ENCODE measurements at regions not wholly inside any gene's neighbourhood (a gene's known extent, or its start where the extent isn't known, plus 50 kb on each side); places are given as distances from the start of the nearest gene placed in this dataset. TPM values are rescaled to one million over a fixed set of nuclear protein-coding genes. Genes with fewer than 3 reads are reported as not detected.
A peak's percentile ranks its signal among the peaks of the same experiment; 100 is the strongest.
"Not testable (repeated sequence)": the region's sequence is repeated elsewhere in the genome, so short reads cannot be mapped to it uniquely, and the experiment has no call there.

- H3K9me3 ChIP-seq (ENCODE audit: control insufficient read depth, insufficient read depth, low read length) = peaks cover 4% of the 10 kb centered on the region
- no peak overlapping the region for H3K27ac ChIP-seq (ENCODE audit: low read depth, low read length)
- H3K4me3 ChIP-seq (ENCODE audit: low read depth, low read length) = no peak overlapping the region
- H3K4me1 ChIP-seq (ENCODE audit: control insufficient read depth, insufficient read depth, low read length) = no peaks in the 10 kb centered on the region
- H3K36me3 ChIP-seq (ENCODE audit: control insufficient read depth, insufficient read depth, low read length) = no peaks in the 10 kb centered on the region
- WGBS (ENCODE audit: insufficient coverage) = 100% methylated on average over 3 of the region's 6 CpGs
- no peak for DNase-seq (ENCODE audit: low read depth in 4 of 6, low spot score in 6 of 6)
- no peaks in the 10 kb centered on the region for H3K27me3 ChIP-seq (ENCODE audit: control insufficient read depth, insufficient read depth, low read length)
These were observed 730.0 kb downstream of the KHDRBS2 start for GRCh38 chr6:61555993-61556392.

GRCh38 chr6:61538801-61539200 lies 747.2 kb downstream of the KHDRBS2 start:
- Histone ChIP-seq H3K27me3 (ENCODE audit: control insufficient read depth, insufficient read depth, low read length) (no peaks in the 10 kb centered on the region), H3K36me3 (ENCODE audit: control insufficient read depth, insufficient read depth, low read length) (no peaks in the 10 kb centered on the region), H3K4me1 (ENCODE audit: control insufficient read depth, insufficient read depth, low read length) (no peaks in the 10 kb centered on the region), H3K4me3 (ENCODE audit: low read depth, low read length) (no peak overlapping the region), H3K27ac (ENCODE audit: low read depth, low read length) (no peak overlapping the region), H3K9me3 (ENCODE audit: control insufficient read depth, insufficient read depth, low read length) (peaks cover 4% of the 10 kb centered on the region)
- WGBS (ENCODE audit: insufficient coverage) = no CpG with 5 or more reads among the region's 3 CpGs
- peak in 1 of 6 donors; percentile 4 for DNase-seq (ENCODE audit: low read depth in 4 of 6, low spot score in 6 of 6)

- DNase-seq (ENCODE audit: low read depth in 4 of 6, low spot score in 6 of 6); H3K9me3 ChIP-seq (ENCODE audit: control insufficient read depth, insufficient read depth, low read length); H3K4me1 ChIP-seq (ENCODE audit: control insufficient read depth, insufficient read depth, low read length); H3K27ac ChIP-seq (ENCODE audit: low read depth, low read length); H3K27me3 ChIP-seq (ENCODE audit: control insufficient read depth, insufficient read depth, low read length); H3K4me3 ChIP-seq (ENCODE audit: low read depth, low read length); H3K36me3 ChIP-seq (ENCODE audit: control insufficient read depth, insufficient read depth, low read length): not testable (repeated sequence)
- no CpG with 5 or more reads among the region's 2 CpGs for WGBS (ENCODE audit: insufficient coverage)
These were observed 753.3 kb downstream of the KHDRBS2 start for GRCh38 chr6:61532749-61533148.

Small RNA genes in the stretch of these regions (small RNA-seq; reads per million reads assigned to genes)
- gene MTRNR2L9 (ENCODE audit: low replicate concordance) = not detected

All from spinal cord (tissue), 10 donors.